HEK293T (cell line): ENCODE measurements at regions not wholly inside any gene's neighbourhood (a gene's known extent, or its start where the extent isn't known, plus 50 kb on each side); places are given as distances from the start of the nearest gene placed in this dataset.

Experiments used
- FOXM1 ChIP-seq: fragments of 450-650 bp; IDR thresholded peaks from 2 replicates; pipeline ENCODE4 v1.6.1; 2017; ENCODE audit warnings: mild to moderate bottlenecking, borderline replicate concordance
- SUZ12 ChIP-seq: fragments of 450-650 bp; IDR thresholded peaks from 2 replicates; pipeline ENCODE4 v1.6.1; 2016; ENCODE audit warnings: mild to moderate bottlenecking

- TF ChIP-seq FOXM1 = no peak
- TF ChIP-seq SUZ12 = no peak
Measured at GRCh38 chr10:8405596-8405995, 351.1 kb downstream of the GATA3 start.
